T-helper 1 cell (primary cell): ENCODE measurements at regions not wholly inside any gene's neighbourhood (a gene's known extent, or its start where the extent isn't known, plus 50 kb on each side); places are given as distances from the start of the nearest gene placed in this dataset.
"Not testable (repeated sequence)": the region's sequence is repeated elsewhere in the genome, so short reads cannot be mapped to it uniquely, and the experiment has no call there.

ENCODE experiments used
- DNase-seq, 5 donors: peaks; one replicate each; pipeline ENCODE4 v3.0.0-alpha.2; 2012 to 2020

- not testable (repeated sequence) for DNase-seq
Observed at GRCh38 chr3:106360901-106361300, 492.1 kb upstream of the CBLB start.

- DNase-seq = no peak
Observed at GRCh38 chr3:106364477-106364876, 495.7 kb upstream of the CBLB start.

- DNase-seq = no peak
Observed at GRCh38 chr3:106365061-106365691, 496.4 kb upstream of the CBLB start.

- no peak for DNase-seq
Observed at GRCh38 chr3:106366352-106366751, 497.5 kb upstream of the CBLB start.

GRCh38 chr3:106367496-106367895 lies 498.7 kb upstream of the CBLB start:
- DNase-seq = no peak

- DNase-seq = no peak
Observed at GRCh38 chr3:106371221-106371970, 502.6 kb upstream of the CBLB start.

- DNase-seq = no peak
Observed at GRCh38 chr3:106371971-106372805, 503.4 kb upstream of the CBLB start.

- DNase-seq = no peak
Observed at GRCh38 chr3:106372806-106373190, 504.0 kb upstream of the CBLB start.

GRCh38 chr3:106376016-106376570 lies 507.3 kb upstream of the CBLB start:
- no peak for DNase-seq

- DNase-seq = no peak
Observed at GRCh38 chr3:106379251-106379750, 510.5 kb upstream of the CBLB start.

GRCh38 chr3:106380232-106380631 lies 511.4 kb upstream of the CBLB start:
- DNase-seq = no peak

- no peak for DNase-seq
Observed at GRCh38 chr3:106381286-106381938, 512.6 kb upstream of the CBLB start.

- no peak for DNase-seq
Observed at GRCh38 chr3:106381939-106382335, 513.1 kb upstream of the CBLB start.

GRCh38 chr3:106386050-106386449 lies 517.2 kb upstream of the CBLB start:
- DNase-seq = no peak

GRCh38 chr3:106392915-106393314 lies 524.1 kb upstream of the CBLB start:
- DNase-seq = no peak

GRCh38 chr3:106397006-106397405 lies 528.2 kb upstream of the CBLB start:
- DNase-seq = no peak

- no peak for DNase-seq
Observed at GRCh38 chr3:106398891-106399600, 530.2 kb upstream of the CBLB start.

- no peak for DNase-seq
Observed at GRCh38 chr3:106399761-106400160, 530.9 kb upstream of the CBLB start.

GRCh38 chr3:106401666-106402490 lies 533.1 kb upstream of the CBLB start:
- DNase-seq = no peak

GRCh38 chr3:106403371-106404145 lies 534.7 kb upstream of the CBLB start:
- no peak for DNase-seq
